HCT116 (cell line): ENCODE measurements at regions not wholly inside any gene's neighbourhood (a gene's known extent, or its start where the extent isn't known, plus 50 kb on each side); places are given as distances from the start of the nearest gene placed in this dataset.

Experiments
- ATAC-seq: fragments of 200-7000 bp; cut with Tn5 transposase; 2 replicates; pipeline ENCODE4 v1.9.1; 2020; ENCODE audit warnings: mild to moderate bottlenecking, moderate library complexity
- BruUV-seq: library from RNA; stranded (reverse); fragments of 400-500 nt; replicated peaks from 2 replicates; lab custom pipeline; 2021; lab: Mats Ljungman, UMichigan
- CTCF ChIA-PET: fragments of 300-600 bp; sonication (Branson Sonifier 250); formaldehyde crosslinking; loops from one replicate; lab custom pipeline; 2021; ENCODE audit warnings: antibody characterized with exemption; lab: Charles Lee
- POLR2A ChIA-PET: fragments of 300-600, 350-600 bp; sonication (Branson Sonifier 250); formaldehyde crosslinking; loops from one replicate; lab custom pipeline; 2021; ENCODE audit warnings: antibody characterized with exemption; lab: Charles Lee
- RAD21 ChIA-PET, 2 experiments: fragments of 300-600 bp; sonication (Branson Sonifier 250); formaldehyde crosslinking; loops; one replicate each; lab custom pipeline; 2023; ENCODE audit warnings: low total read pairs in 2 of 2; ENCODE audit not compliant: uncharacterized antibody in 2 of 2, unreplicated experiment in 2 of 2, low non-redundant PET in 1 of 2; lab: Charles Lee
- DNase-seq: peaks from one replicate; pipeline ENCODE4 v3.0.0-alpha.2; 2010; ENCODE audit warnings: low read depth, low spot score
- H2AFZ ChIP-seq: fragments of 200-600 bp; shearing (Covaris generic), sonication (generic); 2 replicates; pipeline ENCODE4 v1.6.1; 2017; ENCODE audit warnings: low read depth, mixed run types, mixed read lengths, antibody characterized with exemption, low read length; ENCODE audit not compliant: poor library complexity, severe bottlenecking
- H3K27ac ChIP-seq: 2 replicates; pipeline ENCODE4 v1.5.1; 2012; ENCODE audit warnings: low read depth, low read length
- H3K27me3 ChIP-seq: fragments of 200-600 bp; sonication (generic); 2 replicates; pipeline ENCODE4 v1.6.1; 2016; ENCODE audit warnings: mixed run types, low read length, mixed read lengths; ENCODE audit not compliant: insufficient read depth
- H3K36me3 ChIP-seq, 2 experiments: fragments of 200-500 bp in 1 of 2; fragments of 200-600 bp in 1 of 2; sonication (Bioruptor generic) in 1 of 2; sonication (generic) in 1 of 2; 2 replicates each; pipeline versions ENCODE4 v1.5.1 to v1.6.1; 2014 to 2016; ENCODE audit warnings: low read length in 2 of 2, inconsistent platforms in 1 of 2, mixed read lengths in 1 of 2, mixed run types in 1 of 2; ENCODE audit not compliant: insufficient read depth in 2 of 2, control insufficient read depth in 1 of 2
- H3K4me1 ChIP-seq, 2 experiments: fragments of 200-600 bp in 1 of 2; sonication (generic) in 1 of 2; 2 replicates each; pipeline versions ENCODE4 v1.5.1 to v1.6.1; 2012 to 2017; ENCODE audit warnings: low read length in 2 of 2, inconsistent platforms in 1 of 2, mild to moderate bottlenecking in 1 of 2, mixed read lengths in 1 of 2, mixed run types in 1 of 2, moderate library complexity in 1 of 2; ENCODE audit not compliant: insufficient read depth in 2 of 2, control insufficient read depth in 1 of 2
- H3K4me2 ChIP-seq: fragments of 200-600 bp; sonication (generic); 2 replicates; pipeline ENCODE4 v1.6.1; 2017; ENCODE audit warnings: mixed run types, low read length, mixed read lengths
- H3K4me3 ChIP-seq, 2 experiments: fragments of 200-600 bp in 1 of 2; sonication (generic) in 1 of 2; replicated peaks in 1 of 2; 2 replicates each; pipeline ENCODE4 v1.5.1; 2011 to 2016; ENCODE audit warnings: low read length in 2 of 2, control low read depth in 1 of 2, low read depth in 1 of 2, mild to moderate bottlenecking in 1 of 2, mixed read lengths in 1 of 2, mixed run types in 1 of 2
- H3K79me2 ChIP-seq: fragments of 200-600 bp; sonication (generic); 2 replicates; pipeline ENCODE4 v1.6.1; 2017; ENCODE audit warnings: mild to moderate bottlenecking, mixed run types, low read length, moderate library complexity, mixed read lengths; ENCODE audit not compliant: insufficient read depth
- H3K9ac ChIP-seq: fragments of 200-600 bp; sonication (generic); 2 replicates; pipeline ENCODE4 v1.6.1; 2016; ENCODE audit warnings: low read length, mixed read lengths
- H3K9me2 ChIP-seq: fragments of 200-600 bp; sonication (generic), shearing (Covaris generic); 2 replicates; pipeline ENCODE4 v1.6.1; 2017; ENCODE audit warnings: mixed run types, mild to moderate bottlenecking, moderate library complexity; ENCODE audit not compliant: insufficient read depth
- H3K9me3 ChIP-seq, 2 experiments: fragments of 200-500 bp in 1 of 2; fragments of 200-600 bp in 1 of 2; sonication (Bioruptor generic) in 1 of 2; sonication (generic) in 1 of 2; 2 replicates each; pipeline ENCODE4 v1.6.1; 2014 to 2017; ENCODE audit warnings: low read length in 2 of 2, mixed read lengths in 2 of 2, inconsistent platforms in 1 of 2, low read depth in 1 of 2, mild to moderate bottlenecking in 1 of 2, mixed run types in 1 of 2, moderate library complexity in 1 of 2; ENCODE audit not compliant: control insufficient read depth in 1 of 2, insufficient read depth in 1 of 2
- H4K20me1 ChIP-seq: fragments of 200-600 bp; sonication (generic), shearing (Covaris generic); 2 replicates; pipeline ENCODE4 v1.6.1; 2017; ENCODE audit warnings: mixed run types, mild to moderate bottlenecking, moderate library complexity; ENCODE audit not compliant: insufficient read depth
- ATF3 ChIP-seq: IDR thresholded peaks from 2 replicates; pipeline ENCODE4 v1.6.1; 2012
- CBX3 ChIP-seq: IDR thresholded peaks from 2 replicates; pipeline ENCODE4 v1.6.1; 2012; ENCODE audit warnings: low read depth
- CEBPB ChIP-seq: IDR thresholded peaks from 2 replicates; pipeline ENCODE4 v1.6.1; 2012; ENCODE audit warnings: low read depth
- CTCF ChIP-seq, 3 experiments: fragments of 200-600 bp in 1 of 3; sonication (generic) in 1 of 3; IDR thresholded peaks in 2 of 3; conservative IDR thresholded peaks in 1 of 3; 2 replicates each; pipeline ENCODE4 v1.5.1; 2012 to 2017; ENCODE audit warnings: low read depth in 2 of 3, low read length in 2 of 3, antibody characterized with exemption in 1 of 3, borderline replicate concordance in 1 of 3, control low read depth in 1 of 3, mild to moderate bottlenecking in 1 of 3, mixed read lengths in 1 of 3, mixed run types in 1 of 3, moderate library complexity in 1 of 3; ENCODE audit not compliant: insufficient read depth in 1 of 3
- EGR1 ChIP-seq: IDR thresholded peaks from 2 replicates; pipeline ENCODE4 v1.6.1; 2012; ENCODE audit warnings: low read depth
- ELF1 ChIP-seq: IDR thresholded peaks from 2 replicates; pipeline ENCODE4 v1.6.1; 2012; ENCODE audit warnings: low read depth, borderline replicate concordance
- EZH2 ChIP-seq: fragments of 200-600 bp; sonication (generic); IDR thresholded peaks from 2 replicates; pipeline ENCODE4 v1.6.1; 2017; ENCODE audit warnings: antibody characterized with exemption, mixed run types
- FOSL1 ChIP-seq: IDR thresholded peaks from 2 replicates; pipeline ENCODE4 v1.6.1; 2012; ENCODE audit warnings: low read depth
- JUND ChIP-seq: IDR thresholded peaks from 2 replicates; pipeline ENCODE4 v1.6.1; 2012
- MAX ChIP-seq: IDR thresholded peaks from 2 replicates; pipeline ENCODE4 v1.6.1; 2012
- POLR2A ChIP-seq: IDR thresholded peaks from 2 replicates; pipeline ENCODE4 v1.7.0; 2011; ENCODE audit warnings: borderline replicate concordance; ENCODE audit not compliant: insufficient read depth, insufficient read length; ENCODE audit errors: extremely low read depth
- RAD21 ChIP-seq: IDR thresholded peaks from 2 replicates; pipeline ENCODE4 v1.6.1; 2012; ENCODE audit warnings: low read depth, mild to moderate bottlenecking
- SIN3A ChIP-seq: IDR thresholded peaks from 2 replicates; pipeline ENCODE4 v1.6.1; 2012; ENCODE audit warnings: low read depth
- SP1 ChIP-seq: IDR thresholded peaks from 2 replicates; pipeline ENCODE4 v1.6.1; 2012; ENCODE audit warnings: low read depth
- SRF ChIP-seq: IDR thresholded peaks from 2 replicates; pipeline ENCODE4 v1.6.1; 2012; ENCODE audit warnings: low read depth
- TCF7L2 ChIP-seq: IDR thresholded peaks from 2 replicates; pipeline ENCODE4 v1.7.0; 2011; ENCODE audit warnings: borderline replicate concordance, inconsistent platforms; ENCODE audit not compliant: insufficient read depth, insufficient read length; ENCODE audit errors: extremely low read depth
- ZFX ChIP-seq: fragments of 450-650 bp; IDR thresholded peaks from 2 replicates; pipeline ENCODE4 v1.6.1; 2017
- ZNF274 ChIP-seq: fragments of 200-500 bp; sonication (Bioruptor generic); IDR thresholded peaks from 2 replicates; pipeline ENCODE4 v1.6.1; 2014; ENCODE audit warnings: mild to moderate bottlenecking, low read depth, low read length, inconsistent platforms
- intact Hi-C: fragments of 100-400 bp; cut with micrococcal nuclease; formaldehyde crosslinking; loops from 2 replicates; pipeline ENCODE4 v1.10.0; 2022

DNA sequence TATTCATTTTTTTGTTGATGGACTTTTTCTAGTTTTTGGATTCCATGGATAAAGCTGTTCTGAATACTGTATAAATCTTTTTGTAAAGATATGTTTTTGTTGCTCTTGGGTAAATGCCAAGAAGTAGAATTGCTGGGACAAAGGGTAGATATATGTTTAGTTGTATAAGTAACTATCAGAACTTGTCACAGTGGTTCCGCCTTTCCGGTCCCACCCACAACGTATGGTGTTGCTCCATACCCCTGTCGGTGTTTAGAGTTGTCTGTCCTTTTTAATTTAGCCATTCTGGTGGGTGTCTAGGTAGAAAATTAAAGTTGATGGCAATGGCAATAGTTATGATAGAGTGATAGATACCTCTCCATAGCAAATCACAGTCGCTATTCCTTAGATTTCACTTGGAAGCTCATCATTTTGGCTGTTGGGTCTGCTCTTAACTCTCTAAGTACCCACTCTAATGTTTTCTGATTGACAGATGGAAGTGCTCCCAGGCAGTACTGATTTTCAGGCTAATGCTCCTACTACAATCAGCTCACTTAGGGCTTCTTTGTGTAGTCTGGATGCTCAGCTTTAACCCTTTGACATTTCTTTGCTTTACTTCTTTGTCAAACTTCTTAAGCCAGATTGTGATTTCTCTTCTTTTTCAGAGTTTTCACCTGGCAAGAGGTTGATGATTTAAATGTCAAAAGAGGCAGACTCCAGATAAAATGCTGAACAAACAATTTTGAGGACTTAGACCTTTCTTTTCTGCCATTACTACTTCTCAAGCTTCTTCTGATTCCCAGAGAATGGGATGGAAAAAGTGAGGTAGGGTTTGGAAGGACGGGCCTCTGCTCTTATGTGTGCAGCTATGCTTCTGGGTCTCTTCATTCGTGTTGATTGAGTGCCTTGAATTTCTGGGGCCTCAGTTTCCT is 156.4 kb downstream of the AQP4 start:
- H3K4me3 ChIP-seq = no peak overlapping the region
- H3K4me2 ChIP-seq = no peak overlapping the region
- no peak overlapping the region for H2AFZ ChIP-seq
- no peaks in the 10 kb centered on the region for H3K9me2 ChIP-seq
- H3K36me3 ChIP-seq = no peaks in the 10 kb centered on the region
- DNase-seq = no peak
- ChIA-PET RAD21 (no interaction called here), POLR2A (no interaction called here), CTCF (interaction anchor here (1.4 kb wide), 1 partner anchor 88 kb away, joined by 4 read pairs; no protein-coding TSS in a partner anchor)
- no peaks in the 10 kb centered on the region for H3K79me2 ChIP-seq
- H3K27me3 ChIP-seq = peaks cover 21% of the 10 kb centered on the region; the same call in 1 of the 2 replicates
- intact Hi-C loops = no loop called here
- no peak for ATAC-seq
- H3K4me1 ChIP-seq = no peaks in the 10 kb centered on the region
- BruUV-seq = no TSS peak
- no peaks in the 10 kb centered on the region for H4K20me1 ChIP-seq
- no peaks in the 10 kb centered on the region for H3K9me3 ChIP-seq
- H3K27ac ChIP-seq = no peak overlapping the region
- TF ChIP-seq CEBPB = no peak
- no peak for TF ChIP-seq JUND
- no peak for TF ChIP-seq SRF
- no peak for TF ChIP-seq RAD21
- TF ChIP-seq CTCF (IDR thresholded peaks at IDR 0.05 in 2 of 3, conservative IDR thresholded peaks at IDR 0.05 in 1 of 3; ENCODE audit: borderline replicate concordance in 1 of 3, insufficient read depth in 1 of 3, low read depth in 2 of 3, low read length in 2 of 3) = no peak
- no peak for TF ChIP-seq ELF1
- no peak for TF ChIP-seq CBX3
- no peak for TF ChIP-seq ZNF274
- no peak for TF ChIP-seq EZH2
- no peak for TF ChIP-seq MAX
- TF ChIP-seq ATF3 = no peak
- no peak for TF ChIP-seq POLR2A
- no peak for TF ChIP-seq ZFX
- no peak for TF ChIP-seq TCF7L2
- TF ChIP-seq EGR1 = no peak
- TF ChIP-seq SIN3A = no peak
- TF ChIP-seq FOSL1 = no peak
- TF ChIP-seq SP1 = no peak
- TF ChIP-seq, all 23 proteins: peak for 0
- H3K9ac ChIP-seq = no peak overlapping the region
